ENCODE measurements at regions not wholly inside any gene's neighbourhood (a gene's known extent, or its start where the extent isn't known, plus 50 kb on each side); places are given as distances from the start of the nearest gene placed in this dataset.

GRCh38 chr2:236703906-236704305 is 134.3 kb downstream of the ACKR3 start:
- TF ChIP-seq ZNF850 (CRISPR knock-in tag; conservative IDR thresholded peaks at IDR 0.05) (no peak), MLX (CRISPR knock-in tag; IDR thresholded peaks at IDR 0.05) (no peak), ZNF329 (CRISPR knock-in tag; IDR thresholded peaks at IDR 0.05; ENCODE audit: low read depth) (no peak), ETV5 (CRISPR knock-in tag; IDR thresholded peaks at IDR 0.05; ENCODE audit: borderline replicate concordance) (no peak), CCDC6 (CRISPR knock-in tag; IDR thresholded peaks at IDR 0.05) (no peak), YEATS4 (CRISPR knock-in tag; IDR thresholded peaks at IDR 0.05; ENCODE audit: borderline replicate concordance) (no peak), ZBTB10 (CRISPR knock-in tag; IDR thresholded peaks at IDR 0.05; ENCODE audit: borderline replicate concordance) (no peak)
- Histone ChIP-seq H3K79me2 (ENCODE audit: insufficient read depth, low read length) (no peaks in the 10 kb centered on the region), H3K4me1 (ENCODE audit: insufficient read depth, low read length) (no peaks in the 10 kb centered on the region), H2AFZ (ENCODE audit: low read length) (no peak overlapping the region), H3K36me3 (replicated peaks in 1 of 2; ENCODE audit: control insufficient read depth in 1 of 2, insufficient read depth in 2 of 2, low read length in 2 of 2) (no peaks in the 10 kb centered on the region), H3K4me3 (replicated peaks in 1 of 3; ENCODE audit: insufficient read depth in 1 of 3, low read depth in 2 of 3, low read length in 3 of 3) (no peak overlapping the region), H3K4me2 (ENCODE audit: low read depth, low read length) (no peak overlapping the region), H4K20me1 (ENCODE audit: insufficient read depth, low read length) (no peaks in the 10 kb centered on the region), H3K9ac (ENCODE audit: insufficient read depth, low read depth, low read length) (no peak overlapping the region), H3K27me3 (ENCODE audit: control insufficient read depth in 1 of 2, insufficient read depth in 2 of 2, low read length in 2 of 2) (peaks cover 0 to 10% of the 10 kb centered on the region in 2 experiments; a peak in 2 of 5 replicates), H3K9me3 (ENCODE audit: low read length) (no peaks in the 10 kb centered on the region), H3K27ac (ENCODE audit: extremely low read length, insufficient read depth, low read length) (no peak overlapping the region)
- ChIA-PET CTCF (ENCODE audit: low intra/inter-chr PET ratio, low total read pairs) (no interaction called here), POLR2A (no interaction called here)
- BruUV-seq (replicated peaks), result no TSS peak
- in situ Hi-C loops (cut with HindIII; ENCODE audit: extremely low pct_ligation_motif_present, low pct_unique_long_range_greater_than_20kb), result no loop called here
- intact Hi-C loops (cut with micrococcal nuclease; ENCODE audit: unreplicated experiment), result no loop called here
- FAIRE-seq, result no peak
- no peak for DNase-seq (ENCODE audit: low spot score)
- no peak for ATAC-seq
- WGBS (ENCODE audit: low lambda C conversion rate), result 33% methylated on average over 7 of the region's 10 CpGs

All from HepG2 (cell line).